D721Med (cell line): ENCODE measurements at regions not wholly inside any gene's neighbourhood (a gene's known extent, or its start where the extent isn't known, plus 50 kb on each side); places are given as distances from the start of the nearest gene placed in this dataset.

Experiments used
- DNase-seq: peaks from one replicate; pipeline ENCODE4 v3.0.0; 2011; ENCODE audit warnings: low spot score; ENCODE audit not compliant: insufficient read length
- FAIRE-seq: peaks from 2 replicates; lab custom pipeline; 2011; peaks lifted over from hg19 to GRCh38; lab: Jason Lieb, UNC
- TF ChIP-seq, protein P1 (sequence below): IDR thresholded peaks from 2 replicates; pipeline ENCODE4 v1.5.1; 2012; ENCODE audit warnings: mild to moderate bottlenecking, control low read depth; ENCODE audit not compliant: insufficient read depth; ENCODE audit errors: missing control alignments

DNA sequence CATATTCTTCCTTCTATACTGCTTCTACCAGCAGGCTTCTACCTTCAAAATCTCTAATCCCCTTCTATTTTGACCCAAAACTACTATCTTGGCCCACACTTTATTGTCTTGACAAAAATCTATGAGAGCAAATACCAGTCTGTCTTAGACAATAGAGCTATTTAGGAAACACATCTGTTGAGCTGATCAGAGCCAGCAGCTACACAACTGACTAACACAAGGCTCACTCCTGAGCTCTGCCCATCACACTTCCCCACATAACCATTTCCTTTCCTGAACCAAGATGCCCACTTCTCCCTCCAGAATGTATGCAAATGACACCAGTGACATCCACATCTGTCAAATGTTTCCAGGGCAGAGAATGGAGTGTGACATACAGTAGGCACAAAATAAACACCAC lies 293.9 kb upstream of the HSFY2 start:
- FAIRE-seq (no peak), DNase-seq (no peak)
- TF ChIP-seq, protein P1, sequence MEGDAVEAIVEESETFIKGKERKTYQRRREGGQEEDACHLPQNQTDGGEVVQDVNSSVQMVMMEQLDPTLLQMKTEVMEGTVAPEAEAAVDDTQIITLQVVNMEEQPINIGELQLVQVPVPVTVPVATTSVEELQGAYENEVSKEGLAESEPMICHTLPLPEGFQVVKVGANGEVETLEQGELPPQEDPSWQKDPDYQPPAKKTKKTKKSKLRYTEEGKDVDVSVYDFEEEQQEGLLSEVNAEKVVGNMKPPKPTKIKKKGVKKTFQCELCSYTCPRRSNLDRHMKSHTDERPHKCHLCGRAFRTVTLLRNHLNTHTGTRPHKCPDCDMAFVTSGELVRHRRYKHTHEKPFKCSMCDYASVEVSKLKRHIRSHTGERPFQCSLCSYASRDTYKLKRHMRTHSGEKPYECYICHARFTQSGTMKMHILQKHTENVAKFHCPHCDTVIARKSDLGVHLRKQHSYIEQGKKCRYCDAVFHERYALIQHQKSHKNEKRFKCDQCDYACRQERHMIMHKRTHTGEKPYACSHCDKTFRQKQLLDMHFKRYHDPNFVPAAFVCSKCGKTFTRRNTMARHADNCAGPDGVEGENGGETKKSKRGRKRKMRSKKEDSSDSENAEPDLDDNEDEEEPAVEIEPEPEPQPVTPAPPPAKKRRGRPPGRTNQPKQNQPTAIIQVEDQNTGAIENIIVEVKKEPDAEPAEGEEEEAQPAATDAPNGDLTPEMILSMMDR, result no peak

DNA sequence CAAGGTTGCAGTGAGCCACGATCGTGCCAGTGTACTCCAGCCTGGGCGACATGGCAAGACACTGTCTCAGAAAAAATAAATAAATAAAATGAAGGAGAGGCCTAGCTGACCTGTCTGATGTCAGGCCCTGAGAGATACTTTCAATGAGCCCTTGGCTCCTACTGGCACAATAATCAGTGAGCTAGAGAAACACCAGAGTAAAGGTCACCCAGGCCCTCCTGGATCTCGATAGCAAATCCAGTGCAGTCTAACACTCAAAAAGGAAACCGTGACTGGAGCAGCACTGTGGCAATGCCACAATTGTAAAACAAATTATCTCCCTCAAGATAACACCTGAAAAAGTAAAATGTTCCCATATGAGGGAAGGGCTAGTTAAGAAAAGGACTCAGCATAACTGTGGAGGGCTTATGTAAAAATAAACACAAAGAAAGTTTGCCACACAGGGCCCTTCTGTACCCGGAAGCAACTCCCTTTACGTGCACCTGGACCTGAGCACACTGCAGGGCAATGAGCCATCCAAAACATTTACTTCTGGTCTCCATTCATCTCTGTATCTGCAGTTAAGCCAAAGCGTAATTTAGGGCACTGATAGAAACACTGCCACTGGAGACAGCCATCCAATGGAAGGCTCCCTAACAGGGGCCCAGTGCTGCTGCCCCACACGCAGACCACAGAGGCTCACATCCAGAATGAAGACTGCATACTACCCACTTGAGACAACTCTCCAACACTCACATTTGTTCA lies 293.1 kb upstream of the HSFY2 start:
- TF ChIP-seq, protein P1, result no peak
- no peak for DNase-seq
- no peak for FAIRE-seq

DNA sequence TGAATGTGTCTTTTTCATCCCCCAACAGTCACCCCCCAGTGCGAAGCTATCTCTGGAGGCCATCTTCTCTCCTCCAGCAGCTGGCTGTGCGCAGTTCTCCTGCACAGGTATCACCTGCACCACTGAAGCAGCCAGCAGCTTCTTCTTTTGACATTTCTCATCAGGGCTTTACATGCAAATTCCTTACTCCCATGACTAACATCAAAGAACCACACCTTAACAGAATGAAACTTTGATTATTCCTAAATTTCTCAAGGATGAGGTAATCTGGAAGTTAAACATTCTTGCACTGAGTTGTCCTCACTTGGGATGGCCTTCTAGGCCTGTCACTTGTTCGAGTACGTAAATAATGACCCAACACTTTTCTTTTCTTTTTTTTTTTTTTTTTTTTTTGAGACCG lies 291.6 kb upstream of the HSFY2 start:
- FAIRE-seq, result no peak

DNA sequence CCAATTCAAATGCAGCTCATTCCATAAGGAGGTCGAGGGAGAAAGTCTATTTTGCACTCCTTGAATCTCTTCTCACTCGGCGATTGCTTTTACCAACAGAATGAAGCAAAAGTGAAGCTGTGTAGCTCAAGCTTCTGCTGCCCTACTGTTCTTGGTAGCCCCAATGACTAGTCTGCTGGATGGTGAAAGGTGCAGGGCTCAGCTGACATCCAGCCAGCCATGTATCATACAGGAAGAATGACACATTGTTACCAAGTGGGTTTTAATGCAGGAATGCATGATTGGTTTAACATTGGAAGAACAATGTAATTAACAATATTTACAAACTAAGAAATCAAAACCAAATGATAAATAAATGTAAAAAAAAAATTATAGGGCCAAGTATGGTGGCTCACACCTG lies 286.2 kb upstream of the HSFY2 start:
- FAIRE-seq, result no peak
- TF ChIP-seq, protein P1, result no peak
- DNase-seq, result no peak

More for the DNA sequence above, 291.6 kb upstream of the HSFY2 start:
- DNase-seq, result no peak
- TF ChIP-seq, protein P1, result no peak

DNA sequence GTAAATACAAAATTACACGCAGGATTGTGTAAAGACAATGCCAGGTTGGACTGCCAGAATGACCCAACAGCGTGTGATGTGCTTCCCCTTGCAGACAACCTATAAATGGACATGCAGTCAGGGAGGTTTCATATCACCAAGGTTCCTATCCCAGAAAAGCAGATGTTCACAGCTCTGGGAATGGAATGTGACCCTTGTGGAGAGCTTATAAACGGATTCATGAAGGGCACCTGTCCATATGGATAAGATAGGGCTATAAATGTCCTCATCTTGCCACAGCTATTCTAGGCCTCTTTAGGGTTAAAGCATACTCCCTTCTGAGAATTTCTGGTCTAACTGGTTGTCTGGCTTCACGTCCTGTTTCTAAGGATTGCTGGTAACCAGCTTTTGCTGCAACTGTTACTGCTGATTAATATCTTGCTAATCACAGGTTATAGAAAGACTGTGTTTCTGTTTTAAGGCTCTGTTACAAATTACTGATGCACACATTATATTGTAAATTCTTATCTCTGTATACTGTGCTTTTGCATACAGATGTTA lies 285.4 kb upstream of the HSFY2 start:
- FAIRE-seq (no peak), DNase-seq (no peak)

DNA sequence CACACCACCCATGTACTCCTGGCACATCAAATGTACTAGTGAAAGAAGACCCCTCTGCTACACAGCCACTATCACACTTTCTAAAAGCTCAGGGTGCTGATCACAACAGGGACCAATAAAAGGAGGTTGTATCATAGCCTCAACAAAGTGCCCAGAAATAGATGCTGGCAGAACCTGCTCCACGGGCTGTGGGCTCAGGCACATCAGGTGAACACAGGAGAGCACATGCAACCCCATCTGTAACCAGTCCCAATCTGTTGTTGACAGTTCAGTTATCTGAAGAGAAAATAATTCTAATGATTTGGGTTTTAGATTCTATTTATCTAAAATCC lies 282.6 kb upstream of the HSFY2 start:
- DNase-seq (no peak), FAIRE-seq (no peak)
- TF ChIP-seq, protein P1, result no peak

More for the DNA sequence above, 285.4 kb upstream of the HSFY2 start:
- TF ChIP-seq, protein P1, result no peak
